H9 (cell line): ENCODE measurements at regions not wholly inside any gene's neighbourhood (a gene's known extent, or its start where the extent isn't known, plus 50 kb on each side); places are given as distances from the start of the nearest gene placed in this dataset.

ENCODE experiments used
- DNase-seq: peaks from one replicate; pipeline ENCODE4 v3.0.0-alpha.2; 2017
- H2AFZ ChIP-seq: one replicate; pipeline ENCODE4 v1.6.1; 2013; ENCODE audit warnings: mild to moderate bottlenecking, low read length, control low read depth, moderate library complexity
- H2AK5ac ChIP-seq: 2 replicates; pipeline ENCODE4 v1.6.1; 2013; ENCODE audit warnings: low read length, control low read depth, mixed read lengths; ENCODE audit not compliant: insufficient read length
- H2BK120ac ChIP-seq: one replicate; pipeline ENCODE4 v1.6.1; 2013; ENCODE audit warnings: low read depth, mild to moderate bottlenecking, low read length, control low read depth, inconsistent platforms; ENCODE audit not compliant: poor library complexity, severe bottlenecking
- H2BK12ac ChIP-seq: 2 replicates; pipeline ENCODE4 v1.6.1; 2013; ENCODE audit warnings: low read length, control low read depth, mixed read lengths, low read depth; ENCODE audit not compliant: insufficient read length
- H2BK15ac ChIP-seq: 2 replicates; pipeline ENCODE4 v1.6.1; 2013; ENCODE audit warnings: low read depth, low read length, control low read depth
- H2BK20ac ChIP-seq: one replicate; pipeline ENCODE4 v1.6.1; 2013; ENCODE audit warnings: low read depth, mild to moderate bottlenecking, low read length, control low read depth, inconsistent platforms; ENCODE audit not compliant: poor library complexity, severe bottlenecking
- H2BK5ac ChIP-seq: 2 replicates; pipeline ENCODE4 v1.6.1; 2013; ENCODE audit warnings: low read length, control low read depth, mixed read lengths; ENCODE audit not compliant: insufficient read length
- H3K14ac ChIP-seq: 2 replicates; pipeline ENCODE4 v1.6.1; 2013; ENCODE audit warnings: low read length, control low read depth; ENCODE audit not compliant: insufficient read depth
- H3K18ac ChIP-seq: 2 replicates; pipeline ENCODE4 v1.6.1; 2013; ENCODE audit warnings: low read depth, mild to moderate bottlenecking, mixed read lengths, low read length, control low read depth; ENCODE audit not compliant: insufficient read length
- H3K23ac ChIP-seq: 2 replicates; pipeline ENCODE4 v1.6.1; 2013; ENCODE audit warnings: low read length, control low read depth, mixed read lengths, low read depth; ENCODE audit not compliant: insufficient read length
- H3K23me2 ChIP-seq: 2 replicates; pipeline ENCODE4 v1.6.1; 2013; ENCODE audit warnings: low read depth, mild to moderate bottlenecking, mixed read lengths, low read length, control low read depth; ENCODE audit not compliant: insufficient read length, poor library complexity, severe bottlenecking
- H3K27ac ChIP-seq: 2 replicates; pipeline ENCODE4 v1.5.1; 2013; ENCODE audit warnings: low read length, control low read depth, mixed read lengths, low read depth; ENCODE audit not compliant: insufficient read length
- H3K27me3 ChIP-seq: 2 replicates; pipeline ENCODE4 v1.6.1; 2013; ENCODE audit warnings: low read length, control low read depth, inconsistent platforms; ENCODE audit not compliant: insufficient read depth
- H3K4ac ChIP-seq: 2 replicates; pipeline ENCODE4 v1.6.1; 2013; ENCODE audit warnings: low read depth, mild to moderate bottlenecking, control low read depth, inconsistent platforms, low read length, moderate library complexity
- H3K4me1 ChIP-seq: 2 replicates; pipeline ENCODE4 v1.6.1; 2013; ENCODE audit warnings: low read length, control low read depth, inconsistent platforms; ENCODE audit not compliant: insufficient read depth
- H3K4me2 ChIP-seq: 2 replicates; pipeline ENCODE4 v1.6.1; 2013; ENCODE audit warnings: low read length, control low read depth, mixed read lengths; ENCODE audit not compliant: insufficient read length, insufficient read depth
- H3K56ac ChIP-seq: 2 replicates; pipeline ENCODE4 v1.6.1; 2013; ENCODE audit warnings: low read depth, mild to moderate bottlenecking, mixed read lengths, low read length, control low read depth; ENCODE audit not compliant: insufficient read length
- H3K79me1 ChIP-seq: 2 replicates; pipeline ENCODE4 v1.6.1; 2013; ENCODE audit warnings: low read depth, mild to moderate bottlenecking, moderate library complexity, low read length, control low read depth, inconsistent platforms; ENCODE audit not compliant: insufficient read depth, poor library complexity, severe bottlenecking
- H3K79me2 ChIP-seq: 2 replicates; pipeline ENCODE4 v1.6.1; 2013; ENCODE audit warnings: low read length, control low read depth, inconsistent platforms; ENCODE audit not compliant: insufficient read depth
- H3K9ac ChIP-seq: 2 replicates; pipeline ENCODE4 v1.6.1; 2013; ENCODE audit warnings: low read length, control low read depth, mixed read lengths; ENCODE audit not compliant: insufficient read length; ENCODE audit errors: extremely low read depth
- H3K9me3 ChIP-seq: one replicate; pipeline ENCODE4 v1.6.1; 2013; ENCODE audit warnings: low read depth, low read length, inconsistent platforms; ENCODE audit not compliant: control insufficient read depth
- H3T11ph ChIP-seq: one replicate; pipeline ENCODE4 v1.6.1; 2013; ENCODE audit warnings: mild to moderate bottlenecking, low read length, control low read depth, inconsistent platforms
- H4K20me1 ChIP-seq: one replicate; pipeline ENCODE4 v1.6.1; 2013; ENCODE audit not compliant: control insufficient read depth, insufficient read length, insufficient read depth
- H4K5ac ChIP-seq: 2 replicates; pipeline ENCODE4 v1.6.1; 2013; ENCODE audit warnings: low read depth, mild to moderate bottlenecking, mixed read lengths, low read length, control low read depth; ENCODE audit not compliant: insufficient read length
- H4K8ac ChIP-seq: replicated peaks from 2 replicates; pipeline ENCODE4 v1.6.1; 2013; ENCODE audit warnings: low read length, control low read depth, mixed read lengths, low read depth; ENCODE audit not compliant: insufficient read length
- H4K91ac ChIP-seq: 2 replicates; pipeline ENCODE4 v1.6.1; 2013; ENCODE audit warnings: low read depth, mild to moderate bottlenecking, moderate library complexity, mixed read lengths, low read length, control low read depth; ENCODE audit not compliant: insufficient read length
- H3K27ac Mint-ChIP-seq, 3 experiments: 2 replicates in 2 of 3; 3 replicates in 1 of 3; pipeline ENCODE4 v1.8.0; 2020 to 2021; ENCODE audit warnings: mixed read lengths in 3 of 3, mild to moderate bottlenecking in 1 of 3, moderate library complexity in 1 of 3
- H3K27me3 Mint-ChIP-seq: 2 replicates; pipeline ENCODE4 v1.8.0; 2021; ENCODE audit warnings: low read depth, mild to moderate bottlenecking, moderate library complexity, mixed read lengths
- H3K36me3 Mint-ChIP-seq, 3 experiments: 2 replicates in 2 of 3; 3 replicates in 1 of 3; pipeline ENCODE4 v1.8.0; 2020 to 2021; ENCODE audit warnings: low read depth in 3 of 3, mixed read lengths in 3 of 3; ENCODE audit not compliant: insufficient read depth in 1 of 3
- H3K4me1 Mint-ChIP-seq, 2 experiments: 2 replicates each; pipeline ENCODE4 v1.8.0; 2020; ENCODE audit warnings: mixed read lengths in 2 of 2
- H3K4me3 Mint-ChIP-seq, 2 experiments: 2 replicates in 1 of 2; 3 replicates in 1 of 2; pipeline ENCODE4 v1.8.0; 2020 to 2021; ENCODE audit warnings: mild to moderate bottlenecking in 2 of 2, mixed read lengths in 2 of 2, moderate library complexity in 1 of 2
- H3K9me3 Mint-ChIP-seq, 2 experiments: 2 replicates in 1 of 2; 3 replicates in 1 of 2; pipeline ENCODE4 v1.8.0; 2020; ENCODE audit warnings: mild to moderate bottlenecking in 2 of 2, mixed read lengths in 2 of 2, moderate library complexity in 1 of 2
- CTCF ChIP-seq: fragments of 200-600 bp; sonication (generic); conservative IDR thresholded peaks from 3 replicates; pipeline ENCODE4 v1.8.0; 2021; ENCODE audit warnings: antibody characterized with exemption, mild to moderate bottlenecking
- WGBS: extraction: QIAGEN DNeasy Blood & Tissue Kit; methylation state at CpG from one replicate; pipeline ENCODE4 v1.1.7; 2013; ENCODE audit warnings: missing lambda C conversion rate, low lambda C conversion rate, mixed read lengths; ENCODE audit not compliant: insufficient read length; ENCODE audit errors: extremely low coverage; 5-methylcytosine and 5-hydroxymethylcytosine counted together

- Histone ChIP-seq H3K4me2 (no peak overlapping the region), H3K56ac (no peak overlapping the region), H3K4me1 (no peaks in the 10 kb centered on the region), H3K23me2 (no peaks in the 10 kb centered on the region), H3K27ac (no peak overlapping the region), H3K4ac (no peak overlapping the region), H2BK120ac (no peak overlapping the region), H2BK20ac (no peak overlapping the region), H3K9ac (no peak overlapping the region), H2BK15ac (no peak overlapping the region), H4K8ac (no peak overlapping the region), H2BK5ac (no peak overlapping the region), H3T11ph (no peak overlapping the region), H3K18ac (no peak overlapping the region), H2AK5ac (no peak overlapping the region), H3K23ac (no peak overlapping the region), H2BK12ac (no peak overlapping the region), H4K20me1 (no peaks in the 10 kb centered on the region), H3K27me3 (no peaks in the 10 kb centered on the region), H3K79me2 (no peaks in the 10 kb centered on the region), H3K9me3 (no peaks in the 10 kb centered on the region), H4K91ac (no peak overlapping the region), H2AFZ (no peak overlapping the region), H4K5ac (no peak overlapping the region), H3K79me1 (no peaks in the 10 kb centered on the region), H3K14ac (no peak overlapping the region)
- no CpG with 5 or more reads among the region's 1 CpG for WGBS
- DNase-seq = no peak
- Mint-ChIP-seq H3K36me3 (no peaks in the 10 kb centered on the region), H3K27ac (no peak overlapping the region), H3K4me1 (peaks cover 14 to 23% of the 10 kb centered on the region in 2 experiments), H3K9me3 (no peaks in the 10 kb centered on the region), H3K4me3 (no peak overlapping the region), H3K27me3 (peaks cover 5% of the 10 kb centered on the region)
- TF ChIP-seq CTCF = no peak
These were observed 223.4 kb downstream of the DRD1 start for GRCh38 chr5:175220549-175220948.
